Umbilical cord (tissue), 1 donor: ENCODE measurements at regions not wholly inside any gene's neighbourhood (a gene's known extent, or its start where the extent isn't known, plus 50 kb on each side); places are given as distances from the start of the nearest gene placed in this dataset.

Experiments used
- DNase-seq: peaks from one replicate; pipeline ENCODE4 v3.0.0-alpha.2; 2015; ENCODE audit warnings: low spot score

GRCh38 chrX:97666890-97667289 lies 783.2 kb downstream of the RPA4 start:
- DNase-seq, result no peak

- DNase-seq, result no peak
Observed at GRCh38 chrX:97668126-97668525, 784.4 kb downstream of the RPA4 start.

GRCh38 chrX:97672138-97672537 lies 788.4 kb downstream of the RPA4 start:
- DNase-seq, result no peak

- DNase-seq, result no peak
Observed at GRCh38 chrX:97672608-97673007, 788.9 kb downstream of the RPA4 start.

- DNase-seq, result no peak
Observed at GRCh38 chrX:97673135-97673534, 789.4 kb downstream of the RPA4 start.

- DNase-seq, result peak; percentile 37
Observed at GRCh38 chrX:97682991-97683840, 799.5 kb downstream of the RPA4 start.

GRCh38 chrX:97685753-97686152 lies 802.0 kb downstream of the RPA4 start:
- peak; percentile 4 for DNase-seq

GRCh38 chrX:97691901-97692455 lies 808.3 kb downstream of the RPA4 start:
- no peak for DNase-seq

- no peak for DNase-seq
Observed at GRCh38 chrX:97692575-97692974, 808.9 kb downstream of the RPA4 start.

- DNase-seq, result no peak
Observed at GRCh38 chrX:97700547-97700946, 816.8 kb downstream of the RPA4 start.

GRCh38 chrX:97704474-97704873 lies 820.8 kb downstream of the RPA4 start:
- DNase-seq, result no peak

GRCh38 chrX:97704881-97705280 lies 821.2 kb downstream of the RPA4 start:
- DNase-seq, result no peak

GRCh38 chrX:97705936-97706335 lies 822.2 kb downstream of the RPA4 start:
- DNase-seq, result peak; percentile 85

GRCh38 chrX:97714072-97714471 lies 830.4 kb downstream of the RPA4 start:
- DNase-seq, result no peak

- no peak for DNase-seq
Observed at GRCh38 chrX:97728215-97728614, 844.5 kb downstream of the RPA4 start.

- DNase-seq, result no peak
Observed at GRCh38 chrX:97740044-97740443, 856.3 kb downstream of the RPA4 start.

- no peak for DNase-seq
Observed at GRCh38 chrX:97740886-97741285, 857.2 kb downstream of the RPA4 start.

GRCh38 chrX:97743014-97743413 lies 859.3 kb downstream of the RPA4 start:
- DNase-seq, result no peak

- DNase-seq, result no peak
Observed at GRCh38 chrX:97747346-97747745, 863.6 kb downstream of the RPA4 start.

GRCh38 chrX:97751016-97751415 lies 867.3 kb downstream of the RPA4 start:
- DNase-seq, result no peak

- DNase-seq, result no peak
Observed at GRCh38 chrX:97751735-97752134, 868.0 kb downstream of the RPA4 start.

- no peak for DNase-seq
Observed at GRCh38 chrX:97756879-97757278, 873.2 kb downstream of the RPA4 start.

GRCh38 chrX:97763391-97763790 lies 879.7 kb downstream of the RPA4 start:
- DNase-seq, result no peak
